GM12875 (cell line): ENCODE measurements at regions not wholly inside any gene's neighbourhood (a gene's known extent, or its start where the extent isn't known, plus 50 kb on each side); places are given as distances from the start of the nearest gene placed in this dataset.
"Not testable (repeated sequence)": the region's sequence is repeated elsewhere in the genome, so short reads cannot be mapped to it uniquely, and the experiment has no call there.

Experiments
- H3K4me3 ChIP-seq: one replicate; pipeline ENCODE4 v1.5.1; 2011; ENCODE audit warnings: low read depth, low read length, control low read depth
- TF ChIP-seq, protein P1 (sequence below): IDR thresholded peaks from 2 replicates; pipeline ENCODE4 v1.5.1; 2011; ENCODE audit warnings: low read depth, mild to moderate bottlenecking, control low read depth, inconsistent platforms, low read length, moderate library complexity, borderline replicate concordance; ENCODE audit not compliant: insufficient read depth

DNA sequence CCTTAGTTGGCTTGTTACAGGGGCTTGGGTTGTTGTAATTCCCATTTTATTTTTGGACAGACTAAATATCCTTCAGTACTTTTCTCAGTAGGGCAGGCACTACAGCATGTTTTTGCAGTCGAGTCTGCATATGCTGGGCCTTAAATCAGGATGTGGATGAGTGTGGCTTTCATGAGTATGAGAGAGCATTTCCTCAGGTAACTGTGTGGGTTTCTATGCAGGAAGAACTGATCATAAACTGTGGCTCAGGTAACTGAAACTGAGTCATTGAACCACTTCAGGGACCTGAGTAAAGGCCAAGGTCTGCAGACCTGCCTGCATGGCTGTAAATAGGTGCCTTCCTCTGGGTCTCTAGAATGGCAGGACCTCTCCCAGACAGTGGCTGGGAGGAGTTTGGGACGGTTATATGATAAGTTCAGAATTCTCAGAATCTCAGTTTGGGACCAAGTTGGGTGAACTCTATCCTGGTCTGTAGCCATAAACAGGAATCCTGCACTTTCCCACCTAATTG, 112.1 kb downstream of the ZNF737 start:
- no peak overlapping the region for H3K4me3 ChIP-seq
- TF ChIP-seq, protein P1, sequence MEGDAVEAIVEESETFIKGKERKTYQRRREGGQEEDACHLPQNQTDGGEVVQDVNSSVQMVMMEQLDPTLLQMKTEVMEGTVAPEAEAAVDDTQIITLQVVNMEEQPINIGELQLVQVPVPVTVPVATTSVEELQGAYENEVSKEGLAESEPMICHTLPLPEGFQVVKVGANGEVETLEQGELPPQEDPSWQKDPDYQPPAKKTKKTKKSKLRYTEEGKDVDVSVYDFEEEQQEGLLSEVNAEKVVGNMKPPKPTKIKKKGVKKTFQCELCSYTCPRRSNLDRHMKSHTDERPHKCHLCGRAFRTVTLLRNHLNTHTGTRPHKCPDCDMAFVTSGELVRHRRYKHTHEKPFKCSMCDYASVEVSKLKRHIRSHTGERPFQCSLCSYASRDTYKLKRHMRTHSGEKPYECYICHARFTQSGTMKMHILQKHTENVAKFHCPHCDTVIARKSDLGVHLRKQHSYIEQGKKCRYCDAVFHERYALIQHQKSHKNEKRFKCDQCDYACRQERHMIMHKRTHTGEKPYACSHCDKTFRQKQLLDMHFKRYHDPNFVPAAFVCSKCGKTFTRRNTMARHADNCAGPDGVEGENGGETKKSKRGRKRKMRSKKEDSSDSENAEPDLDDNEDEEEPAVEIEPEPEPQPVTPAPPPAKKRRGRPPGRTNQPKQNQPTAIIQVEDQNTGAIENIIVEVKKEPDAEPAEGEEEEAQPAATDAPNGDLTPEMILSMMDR = no peak

DNA sequence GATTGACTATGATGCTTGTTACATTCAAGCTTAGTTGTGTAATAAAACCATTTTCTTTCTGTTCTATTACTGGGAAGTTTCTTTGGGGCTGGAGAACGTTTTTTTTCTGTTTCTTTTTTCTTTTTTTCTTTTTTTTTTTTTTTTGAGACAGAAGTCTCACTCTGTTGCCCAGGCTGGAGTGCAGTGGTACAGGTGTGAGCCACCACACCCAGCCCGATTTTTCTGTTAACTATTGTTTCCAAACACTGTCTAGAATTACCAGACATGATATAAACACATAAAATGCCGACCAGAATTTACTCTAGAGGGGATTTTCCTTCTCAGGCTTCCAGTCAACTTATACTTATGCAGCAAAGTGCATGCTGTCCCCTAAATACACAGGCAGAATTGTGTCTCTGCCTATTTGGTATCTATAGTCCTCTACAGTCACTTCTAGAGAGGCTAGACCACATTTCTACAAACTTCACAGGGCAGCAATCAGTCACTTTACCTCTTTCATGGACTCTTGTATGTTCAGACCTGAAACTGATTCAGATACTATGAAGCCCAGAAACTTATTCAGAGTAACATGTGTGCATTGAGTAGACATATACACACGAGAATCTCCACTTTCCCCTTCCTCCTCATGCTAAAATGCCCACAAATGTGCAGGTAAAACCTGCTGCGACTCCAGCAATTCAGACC, 121.2 kb downstream of the ZNF737 start:
- H3K4me3 ChIP-seq = no peak overlapping the region

DNA sequence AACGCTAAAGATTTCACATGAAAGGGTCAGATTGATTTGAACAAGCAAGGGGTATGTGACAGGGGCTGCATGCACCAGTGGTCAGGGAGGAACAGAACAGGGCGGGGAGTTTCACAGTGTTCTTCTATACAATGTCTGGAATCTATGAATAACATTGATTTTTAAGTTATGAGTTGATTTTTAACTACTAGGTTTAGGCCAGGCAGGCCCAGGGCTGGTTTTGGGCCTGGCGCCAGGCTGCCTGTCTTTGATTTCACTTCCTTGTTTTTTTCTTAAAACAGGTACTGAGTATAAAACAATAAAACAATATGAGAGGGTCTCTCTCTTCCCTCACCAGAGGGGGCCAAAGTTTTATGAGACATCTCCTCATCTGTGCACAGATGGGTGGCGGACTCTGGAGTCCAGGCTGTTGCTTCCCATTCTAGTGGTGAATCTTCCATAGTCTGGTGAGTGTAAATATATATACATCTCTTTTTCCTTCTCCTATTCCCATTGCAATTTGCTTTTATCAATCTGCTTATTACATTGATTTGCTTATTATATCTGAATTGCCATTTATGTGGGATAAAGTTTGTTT, 133.2 kb downstream of the ZNF737 start:
- H3K4me3 ChIP-seq = not testable (repeated sequence)

More for the DNA sequence above, 121.2 kb downstream of the ZNF737 start:
- TF ChIP-seq, protein P1 = no peak

DNA sequence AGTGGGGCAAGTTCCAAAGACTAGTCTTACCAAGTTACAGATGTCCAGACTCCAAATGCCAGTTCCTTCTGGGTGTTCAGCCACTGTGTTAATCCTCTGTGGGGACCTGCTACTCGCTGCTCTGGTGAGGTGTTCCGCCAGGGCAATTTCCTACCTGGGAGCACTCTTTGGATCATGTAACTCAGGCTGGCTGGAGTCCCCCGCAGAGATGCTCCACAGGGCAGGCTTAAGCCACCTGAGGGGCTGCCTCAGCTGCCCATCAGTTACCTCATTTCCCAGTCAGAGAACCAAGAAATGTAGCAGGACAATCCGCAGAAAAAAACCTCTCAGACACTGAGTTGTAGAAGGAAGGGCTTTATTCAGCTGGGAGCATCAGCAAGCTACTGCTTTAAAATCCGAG, 133.8 kb downstream of the ZNF737 start:
- TF ChIP-seq, protein P1 = no peak
- no peak overlapping the region for H3K4me3 ChIP-seq

DNA sequence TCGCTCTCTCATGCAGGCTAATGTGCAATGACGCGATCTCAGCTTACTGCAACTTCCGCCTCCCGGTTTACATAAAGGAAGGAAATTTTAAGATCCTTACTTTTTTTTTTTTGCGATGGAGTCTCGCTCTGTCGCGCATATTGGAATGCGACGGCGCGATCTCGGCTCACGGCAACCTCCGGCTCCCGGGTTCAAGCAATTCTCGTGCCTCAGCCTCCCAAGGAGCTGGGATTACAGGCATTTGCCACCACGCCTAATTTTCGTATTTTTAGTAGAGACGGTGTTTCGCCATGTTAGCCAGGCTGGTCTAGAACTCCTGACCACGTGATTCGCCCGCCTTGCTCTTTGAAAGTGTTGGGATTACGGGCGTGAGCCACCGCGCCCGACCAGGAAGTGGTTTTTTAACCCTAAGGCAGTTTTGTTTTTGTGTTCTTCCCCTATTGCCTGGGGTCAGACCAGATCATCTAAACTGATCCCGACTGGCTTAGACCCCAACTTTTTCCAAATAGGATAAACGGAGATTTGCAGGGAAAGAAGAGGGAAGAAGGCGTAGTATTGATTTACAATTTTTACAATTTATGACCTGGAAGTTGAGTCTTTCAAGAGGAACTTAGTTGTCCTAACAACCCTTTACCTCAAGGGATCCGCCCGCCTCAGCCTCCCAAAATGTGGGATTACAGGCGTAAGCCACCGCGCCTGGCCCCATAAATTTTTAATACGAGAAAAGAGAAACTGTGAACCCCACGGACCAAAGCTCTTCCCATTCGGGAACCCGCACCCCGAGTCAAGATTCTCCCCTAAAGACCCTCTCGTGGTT, 142.0 kb downstream of the ZNF737 start:
- H3K4me3 ChIP-seq = peak overlapping the region; percentile 60
- TF ChIP-seq, protein P1 = no peak

DNA sequence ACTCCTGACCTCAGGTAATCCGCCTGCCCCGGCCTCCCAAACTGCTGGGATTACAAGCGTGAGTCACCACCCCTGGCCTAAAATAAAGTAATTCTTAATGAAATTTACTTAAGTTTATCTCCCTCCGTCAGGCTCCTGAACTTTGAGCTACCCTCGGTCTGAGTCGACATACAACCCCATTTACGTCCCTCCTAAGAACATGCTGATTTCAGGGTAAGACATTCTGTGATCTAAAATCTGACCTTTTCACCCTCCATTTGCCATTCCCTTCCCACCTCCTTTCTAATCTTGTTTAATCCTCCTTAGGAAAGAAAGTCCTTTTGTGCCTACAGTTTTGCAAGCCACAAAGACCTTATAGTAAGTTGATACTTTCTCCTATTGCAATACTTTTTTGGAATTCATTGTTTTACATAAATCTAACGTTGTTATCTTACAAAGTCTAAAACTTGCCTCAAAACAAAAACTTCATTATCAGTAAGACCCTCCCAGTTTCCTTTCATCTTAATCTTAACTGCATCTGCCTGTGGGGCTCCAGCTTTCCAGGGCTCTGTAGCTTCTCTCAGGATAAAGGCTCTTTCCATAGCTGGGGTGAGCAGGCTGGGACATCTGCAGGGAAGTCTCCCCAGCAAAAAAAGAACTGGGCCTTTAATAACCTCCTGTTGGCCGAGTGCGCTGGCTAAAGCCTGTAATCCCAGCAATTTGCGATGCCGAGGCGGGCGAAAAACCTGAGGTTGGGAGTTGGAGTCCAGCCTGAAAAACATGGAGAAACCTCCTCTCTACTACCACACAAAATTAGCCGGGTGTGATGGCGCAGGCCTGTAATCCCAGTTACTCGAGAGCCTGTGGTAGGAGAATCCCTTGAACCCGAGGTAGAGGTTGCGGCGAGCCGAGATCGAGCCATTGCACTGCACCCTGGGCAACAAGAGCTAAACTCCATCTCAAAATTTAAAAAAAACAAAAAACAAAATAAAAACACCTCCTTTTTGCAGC, 143.1 kb downstream of the ZNF737 start:
- TF ChIP-seq, protein P1 = no peak
- H3K4me3 ChIP-seq = no peak overlapping the region
